ENCODE measurements at regions not wholly inside any gene's neighbourhood (a gene's known extent, or its start where the extent isn't known, plus 50 kb on each side); places are given as distances from the start of the nearest gene placed in this dataset.

- ChIA-PET POLR2A (no interaction called here), CTCF (no interaction called here)
- no peak for DNase-seq (ENCODE audit: extremely low spot score)
- no peak for TF ChIP-seq CTCF (IDR thresholded peaks at IDR 0.05; ENCODE audit: control extremely low read depth, extremely low read depth, low read depth, missing control alignments)
These were observed 245.9 kb upstream of the TARS1 start for GRCh38 chr5:33194914-33195313.

GRCh38 chr5:33195431-33196165 is 245.2 kb upstream of the TARS1 start:
- POLR2A ChIA-PET, result no interaction called here
- no peak for TF ChIP-seq CTCF (IDR thresholded peaks at IDR 0.05; ENCODE audit: control extremely low read depth, extremely low read depth, low read depth, missing control alignments)
- no peak for DNase-seq (ENCODE audit: extremely low spot score)
- CTCF ChIA-PET, result no interaction called here

GRCh38 chr5:33198836-33199235 is 241.9 kb upstream of the TARS1 start:
- no peak for TF ChIP-seq CTCF (IDR thresholded peaks at IDR 0.05; ENCODE audit: control extremely low read depth, extremely low read depth, low read depth, missing control alignments)
- ChIA-PET POLR2A (no interaction called here), CTCF (interaction anchor here (0.7 to 1.8 kb wide), 2 partner anchors 9 to 17 kb away, joined by 3 to 4 read pairs; no protein-coding TSS in a partner anchor)
- DNase-seq (ENCODE audit: extremely low spot score), result no peak

GRCh38 chr5:33203931-33204330 is 236.8 kb upstream of the TARS1 start:
- POLR2A ChIA-PET, result no interaction called here
- no peak for DNase-seq (ENCODE audit: extremely low spot score)
- no peak for TF ChIP-seq CTCF (IDR thresholded peaks at IDR 0.05; ENCODE audit: control extremely low read depth, extremely low read depth, low read depth, missing control alignments)
- CTCF ChIA-PET, result no interaction called here

- no peak for TF ChIP-seq CTCF (IDR thresholded peaks at IDR 0.05; ENCODE audit: control extremely low read depth, extremely low read depth, low read depth, missing control alignments)
- ChIA-PET CTCF (no interaction called here), POLR2A (no interaction called here)
- no peak for DNase-seq (ENCODE audit: extremely low spot score)
These were observed 235.7 kb upstream of the TARS1 start for GRCh38 chr5:33205079-33205478.

GRCh38 chr5:33205727-33206410 is 234.9 kb upstream of the TARS1 start:
- POLR2A ChIA-PET, result no interaction called here
- no peak for DNase-seq (ENCODE audit: extremely low spot score)
- CTCF ChIA-PET, result no interaction called here
- no peak for TF ChIP-seq CTCF (IDR thresholded peaks at IDR 0.05; ENCODE audit: control extremely low read depth, extremely low read depth, low read depth, missing control alignments)

All from GM10248 (cell line).